GM12872 (cell line): ENCODE measurements at regions not wholly inside any gene's neighbourhood (a gene's known extent, or its start where the extent isn't known, plus 50 kb on each side); places are given as distances from the start of the nearest gene placed in this dataset.

ENCODE experiments used
- CTCF ChIP-seq: IDR thresholded peaks from 3 replicates; pipeline ENCODE4 v1.5.1; 2011; ENCODE audit warnings: low read depth, mild to moderate bottlenecking, low read length, moderate library complexity; ENCODE audit not compliant: insufficient read depth

- TF ChIP-seq CTCF: no peak
Measured at GRCh38 chr1:98268316-98268715, 347.5 kb upstream of the DPYD start.

- no peak for TF ChIP-seq CTCF
Measured at GRCh38 chr1:98267423-98267822, 346.6 kb upstream of the DPYD start.

- TF ChIP-seq CTCF: no peak
Measured at GRCh38 chr1:98264727-98265126, 343.9 kb upstream of the DPYD start.

GRCh38 chr1:98260839-98261238 lies 340.0 kb upstream of the DPYD start:
- no peak for TF ChIP-seq CTCF

- TF ChIP-seq CTCF: no peak
Measured at GRCh38 chr1:98260412-98260811, 339.6 kb upstream of the DPYD start.

GRCh38 chr1:98256700-98257099 lies 335.9 kb upstream of the DPYD start:
- no peak for TF ChIP-seq CTCF

GRCh38 chr1:98253145-98253544 lies 332.3 kb upstream of the DPYD start:
- TF ChIP-seq CTCF: no peak

- no peak for TF ChIP-seq CTCF
Measured at GRCh38 chr1:98251497-98251896, 330.7 kb upstream of the DPYD start.
